Liver (tissue), 8 donors: ENCODE measurements at regions not wholly inside any gene's neighbourhood (a gene's known extent, or its start where the extent isn't known, plus 50 kb on each side); places are given as distances from the start of the nearest gene placed in this dataset.

ENCODE experiments used
- DNase-seq: peaks from one replicate; pipeline ENCODE4 v3.0.0-alpha.2; 2017; ENCODE audit warnings: low spot score
- H3K27ac ChIP-seq, 2 donors: one replicate each; pipeline ENCODE4 v1.7.0; 2013; ENCODE audit warnings: inconsistent platforms in 2 of 2, low read length in 2 of 2, control low read depth in 1 of 2, low read depth in 1 of 2, mild to moderate bottlenecking in 1 of 2
- H3K27me3 ChIP-seq, 4 donors: one replicate each; pipeline versions ENCODE4 v1.6.1 to v1.7.0; 2013; ENCODE audit warnings: low read length in 3 of 4, inconsistent platforms in 1 of 4, mild to moderate bottlenecking in 1 of 4, moderate library complexity in 1 of 4; ENCODE audit not compliant: control insufficient read depth in 4 of 4, insufficient read depth in 4 of 4
- H3K36me3 ChIP-seq, 4 donors: one replicate each; pipeline versions ENCODE4 v1.6.1 to v1.7.0; 2013; ENCODE audit warnings: low read length in 3 of 4, mild to moderate bottlenecking in 3 of 4, low read depth in 1 of 4, moderate library complexity in 1 of 4; ENCODE audit not compliant: control insufficient read depth in 4 of 4, insufficient read depth in 3 of 4
- H3K4me1 ChIP-seq, 4 donors: one replicate each; pipeline versions ENCODE4 v1.6.1 to v1.7.0; 2013; ENCODE audit warnings: low read length in 3 of 4, mild to moderate bottlenecking in 3 of 4, moderate library complexity in 1 of 4; ENCODE audit not compliant: control insufficient read depth in 4 of 4, insufficient read depth in 4 of 4
- H3K4me3 ChIP-seq, 3 donors: one replicate each; pipeline versions ENCODE4 v1.6.1 to v1.7.0; 2013; ENCODE audit warnings: low read length in 3 of 3, control low read depth in 1 of 3, low read depth in 1 of 3, mild to moderate bottlenecking in 1 of 3
- H3K9ac ChIP-seq, 2 donors: one replicate each; pipeline ENCODE4 v1.7.0; 2013; ENCODE audit warnings: low read length in 2 of 2, mild to moderate bottlenecking in 2 of 2, moderate library complexity in 2 of 2, control low read depth in 1 of 2, low read depth in 1 of 2
- H3K9me3 ChIP-seq, 4 donors: one replicate each; pipeline versions ENCODE4 v1.6.1 to v1.7.0; 2013; ENCODE audit warnings: low read length in 3 of 4; ENCODE audit not compliant: control insufficient read depth in 4 of 4
- ATF3 ChIP-seq: IDR thresholded peaks from 2 replicates; pipeline ENCODE4 v1.6.1; 2016; ENCODE audit warnings: antibody characterized with exemption
- CTCF ChIP-seq: fragments of 150-350 bp; IDR thresholded peaks from 2 replicates; pipeline ENCODE4 v1.5.1; 2017; ENCODE audit warnings: improper control_type of control experiment, low read depth, low read length; ENCODE audit not compliant: missing input control
- EGR1 ChIP-seq, 2 donors: IDR thresholded peaks; 2 replicates each; pipeline ENCODE4 v1.6.1; 2016 to 2018; ENCODE audit warnings: antibody characterized with exemption in 2 of 2, low read depth in 2 of 2
- FOXA1 ChIP-seq: IDR thresholded peaks from 2 replicates; pipeline ENCODE4 v1.6.1; 2016; ENCODE audit warnings: antibody characterized with exemption
- FOXA2 ChIP-seq: IDR thresholded peaks from 2 replicates; pipeline ENCODE4 v1.6.1; 2016; ENCODE audit warnings: antibody characterized with exemption
- GABPA ChIP-seq, 2 donors: IDR thresholded peaks in 1 of 2; conservative IDR thresholded peaks in 1 of 2; 2 replicates each; pipeline ENCODE4 v1.6.1; 2016; ENCODE audit warnings: antibody characterized with exemption in 2 of 2, mild to moderate bottlenecking in 1 of 2, moderate library complexity in 1 of 2
- HNF4A ChIP-seq, 2 donors: conservative IDR thresholded peaks; 2 replicates each; pipeline ENCODE4 v1.6.1; 2016; ENCODE audit warnings: antibody characterized with exemption in 2 of 2, mild to moderate bottlenecking in 2 of 2
- HNF4G ChIP-seq: IDR thresholded peaks from 2 replicates; pipeline ENCODE4 v1.6.1; 2016; ENCODE audit warnings: antibody characterized with exemption
- JUND ChIP-seq, 2 donors: IDR thresholded peaks; 2 replicates each; pipeline ENCODE4 v1.6.1; 2016; ENCODE audit warnings: antibody characterized with exemption in 2 of 2
- MAX ChIP-seq: IDR thresholded peaks from 2 replicates; pipeline ENCODE4 v1.6.1; 2016; ENCODE audit warnings: antibody characterized with exemption
- NR2F2 ChIP-seq: IDR thresholded peaks from 2 replicates; pipeline ENCODE4 v1.6.1; 2016; ENCODE audit warnings: antibody characterized with exemption
- RAD21 ChIP-seq, 2 donors: IDR thresholded peaks; 2 replicates each; pipeline ENCODE4 v1.6.1; 2016; ENCODE audit warnings: antibody characterized with exemption in 2 of 2, mild to moderate bottlenecking in 2 of 2
- REST ChIP-seq: IDR thresholded peaks from 2 replicates; pipeline ENCODE4 v1.6.1; 2016; ENCODE audit warnings: antibody characterized with exemption, mild to moderate bottlenecking
- RXRA ChIP-seq, 2 donors: IDR thresholded peaks; 2 replicates each; pipeline ENCODE4 v1.6.1; 2017 to 2018; ENCODE audit warnings: antibody characterized with exemption in 2 of 2, mild to moderate bottlenecking in 1 of 2
- SP1 ChIP-seq: IDR thresholded peaks from 2 replicates; pipeline ENCODE4 v1.6.1; 2018; ENCODE audit warnings: antibody characterized with exemption, mild to moderate bottlenecking
- TAF1 ChIP-seq: conservative IDR thresholded peaks from 2 replicates; pipeline ENCODE4 v1.6.1; 2016; ENCODE audit warnings: antibody characterized with exemption, mild to moderate bottlenecking
- YY1 ChIP-seq: IDR thresholded peaks from 2 replicates; pipeline ENCODE4 v1.6.1; 2016; ENCODE audit warnings: antibody characterized with exemption, mild to moderate bottlenecking
- ZBTB33 ChIP-seq: IDR thresholded peaks from 2 replicates; pipeline ENCODE4 v1.6.1; 2016; ENCODE audit warnings: antibody characterized with exemption
- WGBS: extraction: QIAGEN DNeasy Blood & Tissue Kit; methylation state at CpG from one replicate; pipeline ENCODE4 v1.1.7; 2013; 5-methylcytosine and 5-hydroxymethylcytosine counted together
- donor health status: healthy.
- donor health status: healthy.
- donor health status: healthy.
- donor health status: healthy.
- donor health status: healthy.

GRCh38 chr10:120658943-120659885 lies 191.9 kb upstream of the WDR11 start:
- no peaks in the 10 kb centered on the region for H3K36me3 ChIP-seq
- H3K27ac ChIP-seq, result no peak overlapping the region
- no peak for TF ChIP-seq TAF1
- TF ChIP-seq JUND (IDR thresholded peaks at IDR 0.05), result no peak
- TF ChIP-seq NR2F2, result no peak
- TF ChIP-seq CTCF, result no peak
- H3K9me3 ChIP-seq, result no peaks in the 10 kb centered on the region
- H3K4me1 ChIP-seq, result no peaks in the 10 kb centered on the region
- 58% methylated on average over 4 of the region's 4 CpGs for WGBS
- H3K4me3 ChIP-seq, result no peak overlapping the region
- no peak for DNase-seq
- no peak overlapping the region for H3K9ac ChIP-seq
- H3K27me3 ChIP-seq, result peaks cover 0 to 2% (median 0%) of the 10 kb centered on the region in 4 donors

GRCh38 chr10:120666308-120666707 lies 184.9 kb upstream of the WDR11 start:
- no peak overlapping the region for H3K9ac ChIP-seq
- no peak overlapping the region for H3K27ac ChIP-seq
- H3K4me3 ChIP-seq, result no peak overlapping the region
- H3K36me3 ChIP-seq, result no peaks in the 10 kb centered on the region
- H3K9me3 ChIP-seq, result no peaks in the 10 kb centered on the region
- H3K4me1 ChIP-seq, result no peaks in the 10 kb centered on the region
- TF ChIP-seq TAF1 (no peak), RAD21 (IDR thresholded peaks at IDR 0.05) (no peak), YY1 (no peak), ZBTB33 (no peak), NR2F2 (no peak), SP1 (no peak), CTCF (no peak), RXRA (IDR thresholded peaks at IDR 0.05) (no peak), ATF3 (no peak), EGR1 (IDR thresholded peaks at IDR 0.05; ENCODE audit: low read depth in 2 of 2) (no peak), JUND (IDR thresholded peaks at IDR 0.05) (no peak), GABPA (IDR thresholded peaks at IDR 0.05 in 1 of 2, conservative IDR thresholded peaks at IDR 0.05 in 1 of 2) (no peak), HNF4G (no peak), FOXA2 (no peak), MAX (no peak), REST (no peak), HNF4A (conservative IDR thresholded peaks at IDR 0.05) (no peak), FOXA1 (no peak)
- no peaks in the 10 kb centered on the region for H3K27me3 ChIP-seq
- DNase-seq, result no peak
- 87% methylated on average over 4 of the region's 4 CpGs for WGBS
